Type B pancreatic cell (in vitro differentiated cells): ENCODE measurements at regions not wholly inside any gene's neighbourhood (a gene's known extent, or its start where the extent isn't known, plus 50 kb on each side); places are given as distances from the start of the nearest gene placed in this dataset.

Experiments
- DNase-seq: peaks from one replicate; pipeline ENCODE4 v3.0.0; 2021; ENCODE audit warnings: mixed read lengths; ENCODE audit not compliant: unreplicated experiment; ENCODE audit errors: extremely low spot score
- H3K27ac Mint-ChIP-seq: 2 replicates; pipeline ENCODE4 v1.8.0; 2021; ENCODE audit warnings: mild to moderate bottlenecking, mixed read lengths
- H3K27me3 Mint-ChIP-seq: 2 replicates; pipeline ENCODE4 v1.8.0; 2021; ENCODE audit warnings: mixed read lengths
- H3K36me3 Mint-ChIP-seq: 2 replicates; pipeline ENCODE4 v1.8.0; 2021; ENCODE audit warnings: mixed read lengths
- H3K4me1 Mint-ChIP-seq: one replicate; pipeline ENCODE4 v1.8.0; 2021; ENCODE audit warnings: mixed read lengths; ENCODE audit not compliant: unreplicated experiment
- H3K4me3 Mint-ChIP-seq: 2 replicates; pipeline ENCODE4 v1.8.0; 2021; ENCODE audit warnings: mild to moderate bottlenecking, mixed read lengths
- H3K9me3 Mint-ChIP-seq: 2 replicates; pipeline ENCODE4 v1.8.0; 2021; ENCODE audit warnings: mixed read lengths
- TF ChIP-seq, protein P1 (sequence below): fragments of 200-600 bp; sonication (generic); conservative IDR thresholded peaks from 2 replicates; pipeline ENCODE4 v1.5.0; 2021; ENCODE audit warnings: antibody characterized with exemption, mild to moderate bottlenecking

- no peaks in the 10 kb centered on the region for H3K27me3 Mint-ChIP-seq
- H3K36me3 Mint-ChIP-seq, result no peaks in the 10 kb centered on the region
- no peaks in the 10 kb centered on the region for H3K4me1 Mint-ChIP-seq
- H3K4me3 Mint-ChIP-seq, result no peak overlapping the region
- no peaks in the 10 kb centered on the region for H3K9me3 Mint-ChIP-seq
- no peak overlapping the region for H3K27ac Mint-ChIP-seq
- no peak for DNase-seq
- TF ChIP-seq, protein P1, sequence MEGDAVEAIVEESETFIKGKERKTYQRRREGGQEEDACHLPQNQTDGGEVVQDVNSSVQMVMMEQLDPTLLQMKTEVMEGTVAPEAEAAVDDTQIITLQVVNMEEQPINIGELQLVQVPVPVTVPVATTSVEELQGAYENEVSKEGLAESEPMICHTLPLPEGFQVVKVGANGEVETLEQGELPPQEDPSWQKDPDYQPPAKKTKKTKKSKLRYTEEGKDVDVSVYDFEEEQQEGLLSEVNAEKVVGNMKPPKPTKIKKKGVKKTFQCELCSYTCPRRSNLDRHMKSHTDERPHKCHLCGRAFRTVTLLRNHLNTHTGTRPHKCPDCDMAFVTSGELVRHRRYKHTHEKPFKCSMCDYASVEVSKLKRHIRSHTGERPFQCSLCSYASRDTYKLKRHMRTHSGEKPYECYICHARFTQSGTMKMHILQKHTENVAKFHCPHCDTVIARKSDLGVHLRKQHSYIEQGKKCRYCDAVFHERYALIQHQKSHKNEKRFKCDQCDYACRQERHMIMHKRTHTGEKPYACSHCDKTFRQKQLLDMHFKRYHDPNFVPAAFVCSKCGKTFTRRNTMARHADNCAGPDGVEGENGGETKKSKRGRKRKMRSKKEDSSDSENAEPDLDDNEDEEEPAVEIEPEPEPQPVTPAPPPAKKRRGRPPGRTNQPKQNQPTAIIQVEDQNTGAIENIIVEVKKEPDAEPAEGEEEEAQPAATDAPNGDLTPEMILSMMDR, result no peak
Observed at GRCh38 chr3:1700650-1701049, 398.0 kb upstream of the CNTN4 start.

DNA sequence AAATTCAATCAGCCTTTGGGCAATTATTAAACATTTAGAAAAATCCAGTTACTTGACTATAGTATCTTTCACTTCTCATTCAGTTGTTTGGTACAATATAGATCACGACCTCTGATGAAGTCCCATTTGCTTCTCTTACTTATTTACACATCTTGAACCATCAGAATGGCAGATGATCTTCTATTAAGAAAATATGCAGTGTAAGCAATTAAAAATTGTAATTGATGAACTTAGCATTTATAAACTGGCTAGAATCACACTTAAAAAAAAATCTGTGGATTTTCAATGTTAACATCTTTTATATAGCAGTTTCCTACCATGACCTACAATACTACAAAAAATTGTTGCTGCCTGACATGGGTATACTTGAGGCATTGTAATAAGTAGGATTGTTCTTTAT lies 395.5 kb upstream of the CNTN4 start:
- DNase-seq, result no peak
- Mint-ChIP-seq H3K9me3 (peaks cover 7% of the 10 kb centered on the region), H3K27ac (no peak overlapping the region), H3K27me3 (no peaks in the 10 kb centered on the region), H3K4me1 (no peaks in the 10 kb centered on the region), H3K36me3 (no peaks in the 10 kb centered on the region), H3K4me3 (no peak overlapping the region)
- TF ChIP-seq, protein P1, result no peak

DNA sequence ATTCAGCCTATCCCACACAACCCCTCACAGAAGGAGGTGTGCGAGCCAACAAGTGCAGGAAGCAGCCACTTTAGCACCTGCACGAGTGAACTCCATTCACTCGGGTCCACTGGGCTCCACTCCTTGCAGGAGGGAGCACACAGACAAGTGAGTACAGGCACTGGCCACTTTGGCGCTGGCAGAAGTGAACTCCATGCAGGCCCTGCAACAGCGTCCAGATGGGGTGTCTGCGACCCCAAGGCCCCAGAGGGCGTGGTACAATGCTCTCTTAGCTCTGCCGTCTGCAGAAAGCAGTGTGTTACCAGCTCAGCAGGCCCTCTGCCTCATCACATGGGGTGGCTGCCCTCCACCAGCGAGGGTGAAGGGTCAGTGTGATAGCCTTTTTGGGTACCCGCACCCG lies 388.0 kb upstream of the CNTN4 start:
- Mint-ChIP-seq H3K27me3 (no peaks in the 10 kb centered on the region), H3K9me3 (peaks cover 7% of the 10 kb centered on the region), H3K4me3 (no peak overlapping the region), H3K4me1 (no peaks in the 10 kb centered on the region), H3K36me3 (no peaks in the 10 kb centered on the region), H3K27ac (no peak overlapping the region)
- no peak for DNase-seq
- TF ChIP-seq, protein P1, result no peak

DNA sequence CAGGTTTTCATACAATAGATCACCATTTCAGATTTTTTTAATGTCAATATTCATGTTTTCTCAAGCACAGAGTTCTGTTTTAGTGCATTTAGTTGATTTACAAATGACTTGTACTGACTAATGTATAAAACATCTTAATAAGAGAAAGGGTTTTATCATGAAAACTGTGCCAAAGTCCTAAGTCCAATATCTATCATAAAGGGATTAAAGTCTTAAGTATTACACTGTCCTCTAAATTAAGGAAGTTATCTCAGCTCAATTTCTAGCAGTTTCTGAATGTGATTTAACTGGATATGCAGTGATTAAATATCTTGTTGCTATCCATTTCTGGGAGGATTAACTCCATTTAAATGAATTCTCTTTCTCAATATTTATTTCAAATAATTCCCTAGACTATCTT lies 381.1 kb upstream of the CNTN4 start:
- no peak for DNase-seq
- TF ChIP-seq, protein P1, result no peak
- Mint-ChIP-seq H3K4me3 (no peak overlapping the region), H3K27ac (no peak overlapping the region), H3K36me3 (no peaks in the 10 kb centered on the region), H3K27me3 (no peaks in the 10 kb centered on the region), H3K9me3 (no peaks in the 10 kb centered on the region), H3K4me1 (no peaks in the 10 kb centered on the region)

DNA sequence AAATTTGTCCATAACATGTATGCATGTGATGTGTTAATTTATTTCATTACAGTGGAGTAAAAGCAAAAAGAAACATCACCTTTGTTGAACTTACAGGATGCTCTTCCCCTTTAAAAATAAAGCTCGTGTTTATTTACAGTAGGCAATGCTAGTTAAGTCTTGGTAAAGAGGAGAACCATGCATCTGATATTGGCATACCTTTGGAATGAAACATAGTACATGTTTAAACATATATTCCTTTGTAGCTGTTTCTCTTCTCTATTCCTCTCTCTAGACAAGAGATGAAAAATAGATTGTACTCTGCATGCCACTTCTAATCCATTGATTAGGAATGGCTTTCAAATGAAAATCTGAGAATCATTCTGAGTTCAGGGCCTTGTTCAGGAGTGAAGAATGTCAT lies 374.9 kb upstream of the CNTN4 start:
- Mint-ChIP-seq H3K4me1 (no peaks in the 10 kb centered on the region), H3K36me3 (no peaks in the 10 kb centered on the region), H3K9me3 (no peaks in the 10 kb centered on the region), H3K27ac (no peak overlapping the region), H3K4me3 (no peak overlapping the region), H3K27me3 (no peaks in the 10 kb centered on the region)
- TF ChIP-seq, protein P1, result no peak
- no peak for DNase-seq

DNA sequence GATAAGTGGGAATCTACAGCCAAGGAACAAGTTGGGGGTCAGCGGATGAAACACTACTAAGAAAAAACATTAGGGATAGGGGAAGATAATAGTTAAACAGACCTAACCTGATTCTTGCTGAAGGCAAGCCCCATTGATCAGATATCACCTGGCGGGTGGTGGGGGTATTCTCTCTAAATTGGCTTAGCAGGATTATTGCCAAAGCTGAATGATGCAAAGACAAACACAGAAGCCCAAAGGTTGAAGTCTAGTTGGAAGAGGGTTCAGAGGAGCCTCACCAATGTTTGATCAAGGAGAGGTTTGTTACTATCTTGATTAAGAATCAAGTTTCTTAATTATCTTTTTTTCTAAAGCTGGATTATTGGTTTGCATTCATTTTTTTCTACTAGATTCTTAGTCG lies 371.9 kb upstream of the CNTN4 start:
- H3K36me3 Mint-ChIP-seq, result no peaks in the 10 kb centered on the region
- no peak overlapping the region for H3K27ac Mint-ChIP-seq
- H3K9me3 Mint-ChIP-seq, result no peaks in the 10 kb centered on the region
- TF ChIP-seq, protein P1, result no peak
- no peak for DNase-seq
- H3K4me1 Mint-ChIP-seq, result no peaks in the 10 kb centered on the region
- no peaks in the 10 kb centered on the region for H3K27me3 Mint-ChIP-seq
- no peak overlapping the region for H3K4me3 Mint-ChIP-seq
